ENCODE measurements at regions not wholly inside any gene's neighbourhood (a gene's known extent, or its start where the extent isn't known, plus 50 kb on each side); places are given as distances from the start of the nearest gene placed in this dataset.

DNA sequence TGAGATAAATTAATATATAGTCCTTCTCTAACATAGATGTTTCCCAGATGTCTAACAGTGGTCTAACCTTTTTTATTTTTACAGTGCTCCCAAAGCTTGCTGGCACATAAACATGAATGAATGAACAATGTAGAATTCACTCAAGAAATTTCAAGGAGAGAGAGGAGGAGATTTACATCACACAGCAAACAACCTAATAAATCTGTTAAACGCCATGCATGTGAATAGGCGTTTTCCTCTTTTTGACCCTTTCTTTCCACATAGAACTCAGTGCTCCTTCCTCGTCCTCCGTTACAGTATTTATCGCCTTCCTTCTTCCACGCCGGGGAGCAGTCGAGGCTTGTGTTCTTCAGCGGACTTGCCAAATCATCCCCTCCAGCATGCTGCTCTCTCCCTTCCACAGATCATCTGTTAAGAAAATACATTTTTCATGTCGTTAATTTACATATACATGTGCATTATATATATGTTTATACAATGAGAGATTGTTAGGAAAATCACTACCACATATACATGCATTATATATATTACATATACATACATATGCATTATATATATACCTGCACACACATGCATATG is 93.0 kb downstream of the SLC35B3 start:
- TF ChIP-seq EZH2 (IDR thresholded peaks at IDR 0.05; ENCODE audit: insufficient read depth, poor library complexity, severe bottlenecking) (no peak), EZH2phosphoT487 (IDR thresholded peaks at IDR 0.05; ENCODE audit: insufficient read depth, low read depth) (no peak)
